Hematopoietic multipotent progenitor cell treated with erythropoietin and hydrocortisone succinate and interleukin-3 and kit ligand, for 6 days (in vitro differentiated cells): ENCODE measurements at regions not wholly inside any gene's neighbourhood (a gene's known extent, or its start where the extent isn't known, plus 50 kb on each side); places are given as distances from the start of the nearest gene placed in this dataset.
"Not testable (repeated sequence)": the region's sequence is repeated elsewhere in the genome, so short reads cannot be mapped to it uniquely, and the experiment has no call there.

Experiments
- DNase-seq: peaks from one replicate; pipeline ENCODE4 v3.0.0-alpha.2; 2015

DNA sequence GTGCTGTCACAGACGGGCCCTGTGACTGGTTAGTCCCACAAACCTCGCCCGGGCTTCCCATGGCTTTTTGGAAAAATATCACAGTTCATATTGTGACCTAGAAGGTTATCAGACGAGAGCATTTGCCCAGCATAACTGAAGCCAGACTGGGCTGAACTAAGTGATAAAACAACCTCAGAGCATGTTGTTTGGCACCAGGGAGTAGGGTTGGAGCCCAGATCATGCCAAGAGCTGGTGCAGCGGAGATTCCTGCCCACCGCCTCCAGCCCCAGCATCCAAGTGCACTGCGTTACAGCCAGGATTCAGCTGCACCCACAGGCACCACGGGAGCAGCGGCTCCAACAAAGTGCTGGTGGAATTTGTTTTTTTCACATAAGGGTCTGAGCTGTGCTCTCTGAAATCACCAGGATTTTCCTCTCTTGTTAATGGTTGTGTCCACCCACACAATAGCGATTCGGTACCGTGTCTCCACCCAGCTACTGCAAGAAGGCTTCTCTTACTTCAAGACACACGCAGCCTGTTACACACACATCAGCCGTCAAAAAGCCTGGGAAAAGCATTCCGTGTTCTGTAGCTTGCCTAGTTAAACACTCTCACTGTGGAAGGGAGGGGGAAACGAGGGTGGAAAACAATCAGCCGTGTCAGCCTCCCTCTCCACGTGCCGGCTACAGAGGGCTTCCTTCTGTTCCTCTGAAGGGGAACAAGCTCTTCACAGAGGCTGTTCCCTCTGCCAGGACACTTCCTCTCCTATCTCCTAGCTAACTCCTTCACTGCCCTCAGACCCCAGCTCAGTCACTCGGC, 273.8 kb downstream of the C16orf95 start:
- DNase-seq = peak; percentile 14

DNA sequence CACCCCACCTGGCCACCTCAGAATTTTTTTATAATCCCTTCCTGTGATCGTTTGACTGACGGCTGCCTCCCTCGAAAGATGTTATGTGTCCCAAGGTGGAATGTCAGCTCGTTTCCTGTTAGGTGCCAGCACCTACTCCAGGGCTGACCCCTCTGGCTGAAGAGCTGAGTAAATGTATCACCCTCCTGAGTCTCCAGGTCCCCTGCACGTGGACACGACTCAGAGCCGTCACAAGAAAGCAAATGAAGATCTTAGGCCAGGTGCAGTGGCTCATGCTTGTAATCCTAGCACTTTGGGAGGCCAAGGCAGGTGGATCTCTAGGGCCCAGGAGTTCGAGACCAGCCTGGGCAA, 273.2 kb downstream of the C16orf95 start:
- no peak for DNase-seq

DNA sequence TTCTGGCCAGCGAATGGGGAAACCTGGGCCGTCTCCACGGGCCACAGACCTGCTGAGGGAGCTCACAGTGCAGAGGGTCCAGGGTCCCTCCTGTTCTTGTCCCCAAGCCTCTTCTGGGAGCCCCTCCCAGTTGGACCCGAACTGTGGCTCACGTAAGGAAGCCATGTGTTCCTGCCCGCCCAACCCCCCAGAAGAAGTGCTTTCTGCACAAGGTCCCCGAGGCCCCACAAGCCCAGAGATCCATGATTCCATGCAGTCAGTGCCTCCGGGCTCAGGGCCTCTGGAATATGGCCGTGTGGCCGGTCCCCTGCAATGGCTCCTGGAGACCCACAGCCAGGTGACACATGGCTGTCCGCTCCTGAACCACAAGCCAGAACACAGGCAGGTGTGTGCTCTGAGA, 272.4 kb downstream of the C16orf95 start:
- DNase-seq = no peak

DNA sequence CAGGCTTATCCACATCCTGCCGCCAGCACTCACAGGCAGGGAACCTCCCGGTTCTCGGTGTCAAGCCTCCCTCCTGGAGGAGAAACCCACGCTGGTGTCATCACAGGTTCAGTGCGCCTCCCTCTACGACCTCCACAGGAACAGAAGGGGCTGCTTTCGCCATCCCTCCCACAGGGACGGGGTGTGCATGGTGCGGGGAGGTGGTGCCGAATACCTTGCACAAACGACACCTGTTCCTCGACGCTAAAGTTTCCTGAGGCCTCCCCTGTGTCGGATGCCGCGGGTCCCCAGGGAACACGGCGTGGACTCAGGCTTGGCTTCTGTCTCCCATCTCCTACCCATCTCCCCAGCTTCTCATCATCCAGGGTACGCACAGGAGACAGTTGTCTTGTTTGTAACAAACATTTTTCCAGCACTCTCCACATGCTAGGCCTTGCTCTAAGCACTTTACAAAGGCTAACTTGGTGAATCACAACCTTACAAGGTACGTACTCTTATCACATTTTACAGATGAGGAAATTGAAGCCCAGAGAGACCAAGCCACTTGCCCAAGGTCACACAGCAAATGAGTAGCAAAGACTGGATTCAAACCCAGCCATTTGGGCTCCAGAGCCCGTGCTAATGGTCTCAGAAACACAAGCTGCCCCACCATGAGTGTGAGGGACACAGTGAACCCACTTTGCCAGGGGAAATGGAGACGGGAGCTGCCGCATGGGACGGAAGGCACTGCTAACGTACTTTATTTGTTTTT, 271.6 kb downstream of the C16orf95 start:
- DNase-seq = no peak

DNA sequence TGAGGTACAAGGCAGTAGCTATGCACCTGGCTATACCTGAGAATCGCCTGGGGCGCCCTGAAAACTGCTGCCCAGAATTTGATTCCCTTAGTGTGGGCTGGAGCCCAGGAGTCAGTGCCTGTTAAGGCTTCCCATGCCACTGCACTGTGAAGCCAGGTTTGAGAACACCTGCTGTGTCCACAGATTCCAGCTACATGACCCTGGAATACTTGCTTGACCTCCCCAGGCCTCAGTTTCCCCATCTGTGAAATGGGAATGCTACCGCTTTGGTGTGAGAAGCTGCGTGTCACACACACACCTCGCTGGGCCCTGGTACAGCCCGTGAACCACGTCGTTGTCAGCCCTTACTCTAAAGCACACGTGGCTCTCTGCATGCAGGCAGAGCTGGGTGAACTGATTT, 271.0 kb downstream of the C16orf95 start:
- DNase-seq = no peak

DNA sequence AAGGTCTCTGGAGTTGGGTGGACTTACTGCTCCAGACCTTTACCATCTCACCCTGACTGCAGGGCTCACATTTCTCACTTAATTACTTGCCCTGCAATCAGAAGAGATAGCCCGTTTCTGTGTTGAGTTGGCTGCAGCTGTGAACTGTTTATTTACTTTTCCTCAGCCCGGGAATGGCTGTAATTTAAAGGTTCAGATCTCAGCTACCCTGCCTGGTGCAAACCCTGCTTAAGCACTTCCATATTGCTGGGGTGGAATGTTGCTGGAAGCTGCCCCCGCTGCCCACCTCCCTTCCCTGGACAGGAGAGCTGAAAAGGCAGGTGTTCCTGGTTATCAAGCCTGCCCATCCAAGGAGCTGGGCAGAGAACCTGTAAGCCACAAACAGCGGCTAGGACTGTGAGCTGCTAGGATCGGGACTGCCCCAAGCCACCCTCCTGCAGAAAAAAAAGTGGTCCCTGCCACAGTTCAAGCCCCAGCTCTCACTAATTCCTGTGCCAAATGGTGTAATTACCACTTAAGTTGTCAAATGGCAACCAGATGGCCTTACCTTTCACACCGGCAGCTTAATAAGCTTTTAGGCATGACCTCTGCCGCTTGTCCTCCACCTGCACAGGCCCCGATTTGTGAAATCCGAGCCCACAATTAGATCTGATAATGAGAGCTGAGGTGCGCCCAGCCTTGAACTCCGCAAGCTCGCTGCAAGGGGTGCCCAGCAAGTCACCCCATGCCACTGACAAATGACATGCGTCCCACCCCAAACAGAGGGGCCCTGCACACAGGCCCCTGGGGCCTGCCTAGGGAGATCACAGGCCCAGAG, 269.8 kb downstream of the C16orf95 start:
- DNase-seq = no peak

DNA sequence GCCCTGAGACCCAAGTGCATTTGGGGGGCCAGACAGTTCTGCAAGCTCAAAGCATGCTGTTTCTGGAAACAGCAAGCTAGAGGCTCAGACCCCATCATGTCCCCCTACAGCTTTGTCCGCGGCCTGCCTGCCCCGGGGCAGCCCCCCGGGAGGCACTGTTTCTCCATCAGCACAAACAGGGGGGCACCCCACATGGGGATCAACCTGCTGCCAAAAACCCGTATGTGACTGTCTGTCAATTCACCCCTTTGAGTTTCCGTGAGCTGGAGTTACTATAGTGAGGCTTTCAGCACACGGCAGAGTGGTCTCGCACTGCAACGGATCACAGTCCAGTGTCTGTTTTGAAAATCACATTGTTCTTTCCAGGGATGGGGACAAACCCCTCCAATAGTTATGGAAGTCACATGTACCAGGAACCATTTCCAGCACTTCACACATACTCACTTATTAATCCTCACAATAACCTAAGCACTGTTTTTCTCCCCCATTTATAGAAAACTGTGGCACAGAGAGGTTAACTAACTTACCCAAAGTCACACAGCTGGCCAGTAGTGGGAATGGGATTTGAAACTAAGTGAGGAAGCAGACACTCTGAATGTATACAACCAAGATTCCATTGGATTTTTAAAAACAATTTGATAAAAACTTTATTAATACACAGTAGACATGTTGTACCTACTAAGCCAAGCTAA, 269.0 kb downstream of the C16orf95 start:
- no peak for DNase-seq

DNA sequence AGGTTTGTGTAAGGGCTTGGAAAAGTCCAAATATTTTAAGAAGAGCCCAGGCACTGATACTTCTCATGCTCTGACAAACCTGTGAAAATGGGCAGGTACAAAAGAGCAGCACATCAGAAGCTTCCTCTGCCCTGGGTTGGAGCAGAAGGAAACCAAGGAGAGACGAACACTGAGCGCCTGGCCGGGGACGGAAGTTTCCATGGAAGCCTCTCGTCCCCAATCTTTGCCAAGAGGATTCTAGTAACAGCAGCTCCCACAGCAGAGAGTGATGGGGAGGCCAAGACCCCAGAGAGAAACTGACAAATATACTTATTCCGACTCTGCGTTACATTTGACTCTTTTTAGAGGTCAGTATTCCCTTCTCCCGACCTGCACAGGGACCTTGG, 268.5 kb downstream of the C16orf95 start:
- no peak for DNase-seq

DNA sequence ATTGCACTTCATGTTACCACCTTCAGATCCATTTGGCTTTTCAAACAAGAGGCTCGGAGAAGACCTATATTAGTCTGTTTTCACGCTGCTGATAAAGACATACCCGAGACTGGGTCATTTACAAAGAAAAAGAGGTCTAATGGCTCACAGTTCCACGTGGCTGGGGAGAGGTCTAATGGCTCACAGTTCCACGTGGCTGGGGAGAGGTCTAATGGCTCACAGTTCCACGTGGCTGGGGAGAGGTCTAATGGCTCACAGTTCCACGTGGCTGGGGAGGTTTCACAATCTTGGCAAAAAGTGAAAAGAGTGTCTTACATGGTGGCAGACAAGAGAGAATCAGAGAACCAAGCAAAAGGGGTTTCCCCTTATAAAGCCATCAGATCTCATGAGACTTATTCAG, 268.0 kb downstream of the C16orf95 start:
- not testable (repeated sequence) for DNase-seq

DNA sequence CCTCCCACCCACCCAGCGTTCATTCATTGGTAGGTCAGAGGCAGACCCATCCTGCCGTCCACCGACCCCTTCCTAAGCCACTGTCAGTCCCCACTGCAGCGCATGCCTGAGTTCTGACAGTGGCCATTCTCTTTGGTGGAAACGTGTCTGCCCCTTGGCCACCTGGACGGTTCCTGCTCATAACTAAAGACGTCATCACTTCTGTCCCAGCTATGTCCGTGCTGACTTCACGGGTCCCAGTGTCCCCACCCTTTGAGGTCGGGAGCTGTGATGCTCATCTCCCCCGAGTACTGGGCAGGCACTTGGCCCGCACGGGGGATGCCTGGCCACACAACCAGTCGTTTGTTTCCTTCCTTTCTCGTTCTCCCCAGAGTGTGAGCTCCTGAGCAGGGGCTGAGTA, 267.1 kb downstream of the C16orf95 start:
- no peak for DNase-seq

DNA sequence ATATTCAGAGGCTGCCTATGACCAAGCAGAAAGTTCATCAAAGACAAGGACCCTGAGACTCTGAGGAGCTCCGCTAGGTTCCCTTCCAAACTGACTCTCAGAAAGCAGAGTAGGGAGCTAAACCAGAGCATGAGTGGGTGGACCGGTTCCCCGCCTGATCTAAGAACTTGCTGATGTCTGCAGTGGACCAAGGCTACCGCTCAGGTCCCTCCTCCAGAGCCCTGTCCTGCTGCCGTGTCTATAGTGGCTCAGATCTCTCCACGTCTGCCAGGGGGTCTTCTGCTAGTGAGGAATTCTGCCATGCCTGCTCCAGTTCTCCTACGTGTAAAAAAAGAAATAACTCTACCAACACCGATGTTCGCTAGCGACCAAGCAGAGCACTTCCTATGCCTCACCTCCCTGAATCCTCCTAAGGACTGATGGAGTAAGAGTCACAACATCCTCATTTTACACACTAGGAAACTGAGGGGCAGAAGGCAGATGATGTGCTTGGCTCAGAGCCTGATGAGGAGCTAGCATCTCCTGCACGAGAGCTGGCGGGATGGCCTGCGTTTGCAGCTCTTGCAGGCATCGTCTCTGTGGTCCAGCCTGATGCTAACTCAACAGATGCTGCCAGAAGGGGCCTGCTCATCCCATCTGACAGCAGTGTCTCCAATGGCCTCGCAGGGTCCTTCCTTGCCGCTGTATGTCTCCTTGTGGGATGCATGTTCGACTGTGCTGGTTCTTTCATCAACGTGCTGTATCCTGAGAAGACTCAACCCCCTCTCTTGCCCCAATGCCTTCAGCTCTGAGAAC, 265.5 kb downstream of the C16orf95 start:
- no peak for DNase-seq

DNA sequence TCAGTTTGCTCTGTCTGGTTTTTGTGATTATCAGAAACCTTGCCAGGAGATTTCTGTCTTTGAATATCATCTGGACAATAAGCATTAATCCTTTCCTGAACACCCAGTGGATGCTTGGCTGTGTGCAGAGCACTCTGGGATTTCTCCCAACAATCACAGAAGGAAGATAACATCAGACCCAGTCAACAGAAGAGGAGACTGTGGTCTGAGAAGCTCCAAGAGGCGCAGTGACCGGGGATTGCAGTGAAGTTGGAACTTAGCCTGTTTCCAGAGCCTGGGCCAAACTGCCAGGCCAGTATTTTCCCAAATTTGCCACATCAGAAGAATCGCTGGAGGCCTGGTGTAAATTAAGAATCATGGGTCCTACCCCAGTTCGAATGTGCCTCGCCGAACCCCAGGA, 264.7 kb downstream of the C16orf95 start:
- DNase-seq = no peak

DNA sequence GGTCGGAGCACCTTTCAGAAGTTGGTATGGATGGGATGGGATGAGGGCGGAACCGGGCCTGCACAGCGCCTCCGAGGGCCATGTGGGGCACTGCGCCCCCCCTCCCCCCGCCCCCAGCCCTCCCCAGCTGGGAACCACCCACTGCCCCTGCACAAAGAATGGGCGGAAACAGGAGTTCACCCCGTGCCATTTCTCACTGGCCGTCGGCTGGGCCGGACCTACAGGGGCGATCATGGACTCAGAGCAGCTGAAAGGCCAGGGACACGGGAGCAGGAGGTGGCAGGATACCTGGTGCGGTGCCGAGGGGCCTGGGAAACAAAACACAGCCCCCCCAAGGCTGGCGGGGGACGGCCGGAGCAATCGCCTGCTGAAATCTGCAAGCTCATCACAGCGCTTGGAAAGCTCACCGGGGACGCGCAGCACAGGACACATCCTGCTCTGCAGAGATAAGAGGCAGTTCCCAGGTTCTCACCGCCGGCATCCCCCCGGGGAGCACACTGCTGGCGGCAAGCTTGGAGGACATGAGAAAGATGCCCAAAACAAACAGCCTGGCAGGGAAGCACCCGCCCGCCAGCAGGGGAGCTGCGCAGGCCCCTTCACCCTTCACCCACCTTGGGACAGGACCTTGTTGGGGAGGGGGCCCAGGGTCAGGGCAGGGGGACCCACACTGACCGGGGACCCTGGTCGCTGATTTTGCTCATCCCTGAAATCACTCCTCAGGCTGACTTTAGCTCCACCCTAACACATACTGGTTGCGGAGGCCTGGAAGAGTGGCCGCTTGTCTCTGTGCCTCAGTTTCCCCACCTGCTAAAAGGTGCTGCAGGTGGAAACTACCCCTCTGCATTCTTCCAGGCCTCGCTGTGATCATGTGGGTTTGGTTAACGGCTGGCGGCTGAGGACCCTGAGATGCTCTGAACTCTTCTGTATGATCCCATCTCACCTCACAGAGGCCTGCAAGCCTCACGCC, 263.9 kb downstream of the C16orf95 start:
- DNase-seq = peak; percentile 65

DNA sequence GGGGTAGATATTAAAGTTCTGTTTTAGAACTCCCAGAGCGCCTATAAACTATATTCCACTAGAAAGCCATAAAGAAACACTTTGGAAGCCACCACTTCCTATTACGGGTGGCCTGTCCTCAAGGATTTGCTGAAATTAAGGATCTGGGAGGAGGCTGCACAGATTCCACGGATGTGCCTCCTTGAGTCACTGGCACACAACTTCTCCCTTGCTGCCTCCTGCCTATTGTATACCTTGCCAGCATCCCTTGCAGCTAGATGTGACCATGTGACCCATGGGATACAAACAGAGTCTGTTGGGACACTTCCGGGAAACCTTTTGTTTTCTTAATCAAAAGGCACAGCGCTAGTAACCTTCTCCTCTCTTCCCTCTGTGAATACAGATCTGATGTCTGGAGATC, 263.0 kb downstream of the C16orf95 start:
- no peak for DNase-seq

DNA sequence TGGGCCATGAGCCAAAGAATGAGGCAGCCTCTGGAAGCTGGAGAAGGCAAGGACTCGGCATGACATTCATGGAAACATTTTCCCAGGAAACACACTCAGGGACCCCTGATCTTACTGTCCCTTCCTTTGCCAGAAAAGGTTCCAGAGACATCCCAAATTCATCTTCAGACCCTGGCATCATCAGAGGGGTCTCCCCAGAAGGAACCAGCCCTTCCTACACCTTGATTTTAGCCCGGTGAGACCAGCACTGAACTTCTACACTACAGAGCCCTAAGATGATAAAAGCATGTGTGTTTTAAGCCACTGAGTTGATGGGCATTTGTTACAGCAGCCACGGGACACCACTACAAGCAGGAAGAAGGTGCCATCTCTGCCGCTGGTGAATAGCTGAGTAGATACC, 262.3 kb downstream of the C16orf95 start:
- DNase-seq = no peak

DNA sequence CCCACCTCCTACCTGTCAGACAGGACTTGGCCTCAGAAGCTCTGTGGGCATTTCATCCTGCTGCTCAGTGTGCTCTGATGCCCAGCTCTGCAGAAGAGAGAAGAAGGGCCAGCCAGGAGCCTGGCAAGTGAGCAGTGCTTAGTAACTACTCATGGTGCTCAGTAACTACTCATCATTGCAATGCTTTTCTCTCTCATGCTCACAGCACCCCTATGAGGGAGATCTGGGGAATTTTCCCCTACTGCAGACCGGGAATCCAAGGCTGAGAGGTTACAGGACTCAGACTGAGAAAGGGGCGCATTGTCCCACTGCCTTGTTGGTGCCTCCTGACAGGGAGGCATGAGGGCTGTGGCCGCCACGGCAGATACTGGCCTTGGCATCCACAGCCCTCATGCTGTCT, 261.1 kb downstream of the C16orf95 start:
- no peak for DNase-seq

DNA sequence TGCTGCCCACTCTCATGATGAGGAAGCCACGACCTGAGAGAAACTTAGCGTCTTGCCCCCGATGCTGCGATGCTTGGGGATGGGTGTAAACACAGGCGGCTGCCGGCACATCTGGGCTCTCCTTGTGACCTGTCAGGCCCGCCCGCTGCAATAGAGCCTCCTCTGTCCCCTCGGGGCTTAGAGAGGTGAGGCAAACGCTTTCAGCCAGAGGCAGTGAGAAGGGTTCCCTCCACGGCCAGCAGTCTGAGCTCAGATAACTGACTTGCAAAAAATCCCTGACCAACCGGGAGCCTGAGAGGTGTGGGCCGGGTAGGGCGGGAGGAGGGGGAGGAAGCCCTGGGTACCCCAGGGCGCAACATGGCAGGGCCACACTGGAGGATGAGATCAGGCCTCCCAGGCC, 260.6 kb downstream of the C16orf95 start:
- no peak for DNase-seq

DNA sequence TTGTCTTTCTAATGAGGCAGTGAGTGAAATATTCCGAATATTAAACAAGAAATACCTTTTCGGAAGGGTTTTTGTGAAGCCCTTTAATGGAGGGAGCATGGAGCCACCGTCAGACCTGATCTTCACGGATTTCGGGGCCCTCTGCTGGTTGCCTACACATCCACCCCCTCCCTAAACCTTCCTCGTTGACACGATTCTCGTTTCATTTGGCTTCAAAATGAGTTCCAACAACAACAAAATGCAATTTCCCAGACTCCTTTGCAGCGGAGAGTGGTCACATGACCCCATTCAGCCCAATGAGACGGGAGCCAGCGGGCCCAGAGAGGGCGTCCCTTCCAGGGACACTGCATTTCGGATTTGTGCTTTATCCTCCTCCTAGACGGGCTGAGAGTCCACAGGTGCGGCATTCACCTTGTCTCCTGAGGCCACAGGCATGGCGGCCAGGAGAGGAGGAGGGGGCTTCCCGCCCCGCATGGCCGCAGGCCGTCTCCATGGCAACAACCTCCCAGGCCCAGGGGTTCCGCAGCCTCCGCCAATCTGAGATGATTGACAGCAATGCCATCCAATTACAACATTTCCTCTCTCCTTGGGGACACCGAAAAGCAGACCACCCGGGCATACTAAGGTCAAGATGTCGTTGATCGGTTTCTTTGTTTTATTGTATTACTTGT, 259.8 kb downstream of the C16orf95 start:
- DNase-seq = no peak

DNA sequence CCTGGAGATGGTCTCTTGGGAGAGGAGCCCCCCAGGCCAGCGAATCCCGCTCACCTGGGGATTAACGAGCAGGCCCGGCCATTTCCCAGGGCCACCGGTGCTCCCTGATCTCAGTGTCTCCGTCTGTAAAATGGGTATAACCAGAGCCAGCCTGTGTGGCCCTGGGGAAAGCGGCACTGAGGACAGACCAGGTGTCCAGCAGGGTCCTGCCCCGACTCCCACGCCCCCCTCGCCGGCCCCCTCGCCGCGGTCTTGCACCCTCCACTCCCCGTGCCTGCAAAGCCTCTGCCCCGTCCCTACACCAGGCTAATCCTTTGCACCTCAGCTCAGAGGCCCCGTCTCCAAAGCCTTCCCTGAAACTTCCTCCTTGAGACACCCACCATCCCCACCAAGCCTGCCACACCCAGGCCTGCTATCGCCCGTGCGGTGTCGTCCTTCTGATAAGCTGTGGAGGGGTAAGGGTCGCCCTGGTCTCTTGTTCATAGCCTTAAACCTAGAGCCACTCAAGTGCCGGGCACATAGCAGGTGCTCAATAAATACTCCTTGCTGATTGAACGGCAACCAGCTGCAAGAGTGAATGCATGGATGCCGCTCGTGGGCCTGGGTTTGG, 259.1 kb downstream of the C16orf95 start:
- no peak for DNase-seq

DNA sequence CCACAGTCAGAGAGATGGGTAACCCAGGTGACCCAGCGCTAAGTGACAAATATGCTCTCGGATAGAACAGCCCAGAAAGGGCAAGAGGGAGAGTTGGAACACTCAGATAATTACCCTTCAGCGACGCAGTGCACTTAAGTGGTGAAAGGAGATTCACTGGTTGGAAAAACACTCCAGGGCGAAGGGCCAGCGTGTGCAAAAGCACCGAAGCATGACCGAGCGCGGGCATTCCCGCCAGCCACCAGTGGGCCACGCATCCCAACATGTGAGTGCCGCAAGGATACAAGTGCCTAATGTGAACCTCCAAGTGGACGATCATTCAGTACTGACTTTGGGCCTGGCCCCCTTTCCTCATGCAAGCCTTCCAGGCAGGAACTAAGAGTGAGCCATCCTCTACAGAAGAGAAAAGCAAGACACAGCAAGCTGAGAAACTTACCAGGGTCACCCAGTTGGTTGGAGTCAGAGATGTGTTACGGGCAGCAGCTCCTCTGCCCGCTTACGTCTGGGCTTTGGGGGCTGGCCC, 258.4 kb downstream of the C16orf95 start:
- no peak for DNase-seq
